ENCODE measurements at regions not wholly inside any gene's neighbourhood (a gene's known extent, or its start where the extent isn't known, plus 50 kb on each side); places are given as distances from the start of the nearest gene placed in this dataset.

GRCh38 chr3:153097213-153097612, 64.8 kb upstream of the RAP2B start:
- H3K4me1 Mint-ChIP-seq = no peaks in the 10 kb centered on the region
- H3K36me3 ChIP-seq (replicated peaks in 1 of 2; ENCODE audit: control extremely low read depth in 1 of 2, control insufficient read depth in 1 of 2, extremely low read depth in 1 of 2, insufficient read depth in 2 of 2, low read length in 1 of 2) = no peaks in the 10 kb centered on the region
- no peaks in the 10 kb centered on the region for H4K20me1 ChIP-seq (ENCODE audit: control insufficient read depth, insufficient read depth, low read length, poor library complexity, severe bottlenecking)
- no peak overlapping the region for H3K4me3 ChIP-seq (ENCODE audit: control extremely low read depth in 1 of 5, extremely low read depth in 1 of 5, insufficient read depth in 1 of 5, low read depth in 2 of 5, low read length in 4 of 5)
- no peak overlapping the region for H3K4me2 ChIP-seq (replicated peaks; ENCODE audit: low read depth, low read length, poor library complexity, severe bottlenecking)
- POLR2A ChIA-PET = no interaction called here
- H3K27me3 ChIP-seq (replicated peaks in 1 of 4; ENCODE audit: control extremely low read depth in 1 of 4, control insufficient read depth in 3 of 4, insufficient read depth in 4 of 4, low read length in 3 of 4) = no peaks in the 10 kb centered on the region
- no peak overlapping the region for H3K27ac ChIP-seq (ENCODE audit: low read length in 2 of 2)
- no peak for TF ChIP-seq EZH2 (IDR thresholded peaks at IDR 0.05; ENCODE audit: borderline replicate concordance, insufficient read depth, low read depth, low read length, poor library complexity, severe bottlenecking)
- TF ChIP-seq CTCF (IDR thresholded peaks at IDR 0.05) = no peak
- intact Hi-C loops (cut with micrococcal nuclease) = no loop called here
- CTCF ChIA-PET = no interaction called here
- DNase-seq = no peak
- H3K27me3 Mint-ChIP-seq = no peaks in the 10 kb centered on the region
- H3K4me3 Mint-ChIP-seq = no peak overlapping the region
- no peak overlapping the region for H3K9ac ChIP-seq (ENCODE audit: low read length)
- H2AFZ ChIP-seq (ENCODE audit: insufficient read depth, low read depth, low read length, poor library complexity, severe bottlenecking) = no peak overlapping the region
- ATAC-seq (ENCODE audit: low read depth) = no peak
- H3K4me1 ChIP-seq (ENCODE audit: control insufficient read depth in 2 of 2, insufficient read depth in 2 of 2, low read length in 2 of 2) = no peaks in the 10 kb centered on the region
- no peaks in the 10 kb centered on the region for H3K9me3 Mint-ChIP-seq (ENCODE audit: insufficient read depth)
- no peaks in the 10 kb centered on the region for H3K9me3 ChIP-seq (ENCODE audit: control extremely low read depth in 1 of 3, control insufficient read depth in 2 of 3, insufficient read depth in 1 of 3, low read length in 2 of 3)
- no peak overlapping the region for H3K27ac Mint-ChIP-seq
- no peaks in the 10 kb centered on the region for H3K79me2 ChIP-seq (ENCODE audit: control insufficient read depth, insufficient read depth, low read length)

GRCh38 chr3:153099131-153099530, 62.9 kb upstream of the RAP2B start:
- Mint-ChIP-seq H3K27ac (no peak overlapping the region), H3K27me3 (no peaks in the 10 kb centered on the region), H3K4me1 (no peaks in the 10 kb centered on the region), H3K4me3 (no peak overlapping the region), H3K9me3 (ENCODE audit: insufficient read depth) (no peaks in the 10 kb centered on the region)
- TF ChIP-seq EZH2 (IDR thresholded peaks at IDR 0.05; ENCODE audit: borderline replicate concordance, insufficient read depth, low read depth, low read length, poor library complexity, severe bottlenecking) (no peak), CTCF (IDR thresholded peaks at IDR 0.05) (no peak)
- H3K4me1 ChIP-seq (ENCODE audit: control insufficient read depth in 2 of 2, insufficient read depth in 2 of 2, low read length in 2 of 2) = no peaks in the 10 kb centered on the region
- H2AFZ ChIP-seq (ENCODE audit: insufficient read depth, low read depth, low read length, poor library complexity, severe bottlenecking) = no peak overlapping the region
- ChIA-PET CTCF (no interaction called here), POLR2A (no interaction called here)
- no peak overlapping the region for H3K27ac ChIP-seq (ENCODE audit: low read length in 2 of 2)
- no peak for DNase-seq
- H3K4me2 ChIP-seq (replicated peaks; ENCODE audit: low read depth, low read length, poor library complexity, severe bottlenecking) = no peak overlapping the region
- H3K27me3 ChIP-seq (replicated peaks in 1 of 4; ENCODE audit: control extremely low read depth in 1 of 4, control insufficient read depth in 3 of 4, insufficient read depth in 4 of 4, low read length in 3 of 4) = no peaks in the 10 kb centered on the region
- intact Hi-C loops (cut with micrococcal nuclease) = no loop called here
- no peak for ATAC-seq (ENCODE audit: low read depth)
- H4K20me1 ChIP-seq (ENCODE audit: control insufficient read depth, insufficient read depth, low read length, poor library complexity, severe bottlenecking) = no peaks in the 10 kb centered on the region
- H3K79me2 ChIP-seq (ENCODE audit: control insufficient read depth, insufficient read depth, low read length) = no peaks in the 10 kb centered on the region
- H3K36me3 ChIP-seq (replicated peaks in 1 of 2; ENCODE audit: control extremely low read depth in 1 of 2, control insufficient read depth in 1 of 2, extremely low read depth in 1 of 2, insufficient read depth in 2 of 2, low read length in 1 of 2) = no peaks in the 10 kb centered on the region
- no peak overlapping the region for H3K9ac ChIP-seq (ENCODE audit: low read length)
- no peak overlapping the region for H3K4me3 ChIP-seq (ENCODE audit: control extremely low read depth in 1 of 5, extremely low read depth in 1 of 5, insufficient read depth in 1 of 5, low read depth in 2 of 5, low read length in 4 of 5)
- H3K9me3 ChIP-seq (ENCODE audit: control extremely low read depth in 1 of 3, control insufficient read depth in 2 of 3, insufficient read depth in 1 of 3, low read length in 2 of 3) = no peaks in the 10 kb centered on the region
- 92% methylated on average over 8 of the region's 9 CpGs for WGBS (ENCODE audit: insufficient coverage)
